Coronary artery (tissue), 2 donors: ENCODE measurements at regions not wholly inside any gene's neighbourhood (a gene's known extent, or its start where the extent isn't known, plus 50 kb on each side); places are given as distances from the start of the nearest gene placed in this dataset.
"Not testable (repeated sequence)": the region's sequence is repeated elsewhere in the genome, so short reads cannot be mapped to it uniquely, and the experiment has no call there.

Source experiments
- DNase-seq: peaks from one replicate; pipeline ENCODE4 v3.0.0-alpha.2; 2017; ENCODE audit warnings: low spot score
- H3K27ac ChIP-seq, 2 donors: fragments of 200-600 bp; sonication (generic); one replicate each; pipeline ENCODE4 v1.5.1; 2016 to 2019
- H3K4me3 ChIP-seq: fragments of 200-600 bp; sonication (generic); 2 replicates; pipeline ENCODE4 v1.5.1; 2016; ENCODE audit warnings: mild to moderate bottlenecking, moderate library complexity
- CTCF ChIP-seq: fragments of 200-600 bp; sonication (generic); IDR thresholded peaks from one replicate; pipeline ENCODE4 v1.5.1; 2019; ENCODE audit warnings: antibody characterized with exemption

GRCh38 chr17:70276906-70277305 is 107.6 kb downstream of the KCNJ2 start:
- DNase-seq = no peak

GRCh38 chr17:70278844-70279462 is 109.6 kb downstream of the KCNJ2 start:
- TF ChIP-seq CTCF = no peak
- Histone ChIP-seq H3K4me3 (no peak overlapping the region), H3K27ac (no peak overlapping the region)
- DNase-seq = no peak

More at GRCh38 chr17:70276906-70277305, 107.6 kb downstream of the KCNJ2 start:
- no peak for TF ChIP-seq CTCF
- Histone ChIP-seq H3K27ac (no peak overlapping the region), H3K4me3 (no peak overlapping the region)

GRCh38 chr17:70286391-70286790 is 117.1 kb downstream of the KCNJ2 start:
- TF ChIP-seq CTCF = no peak
- Histone ChIP-seq H3K4me3 (no peak overlapping the region), H3K27ac (no peak overlapping the region)
- no peak for DNase-seq

GRCh38 chr17:70288540-70289290 is 119.4 kb downstream of the KCNJ2 start:
- DNase-seq = no peak
- TF ChIP-seq CTCF = no peak
- Histone ChIP-seq H3K27ac (no peak overlapping the region), H3K4me3 (no peak overlapping the region)

- Histone ChIP-seq H3K27ac (no peak overlapping the region), H3K4me3 (no peak overlapping the region)
- TF ChIP-seq CTCF = no peak
- no peak for DNase-seq
These were observed 121.4 kb downstream of the KCNJ2 start for GRCh38 chr17:70290770-70291169.

- Histone ChIP-seq H3K4me3 (no peak overlapping the region), H3K27ac (no peak overlapping the region)
- TF ChIP-seq CTCF = no peak
- DNase-seq = no peak
These were observed 123.0 kb downstream of the KCNJ2 start for GRCh38 chr17:70292366-70292765.

- DNase-seq, H3K4me3 ChIP-seq, H3K27ac ChIP-seq: not testable (repeated sequence)
These were observed 124.4 kb downstream of the KCNJ2 start for GRCh38 chr17:70293564-70294310.
